ENCODE measurements at regions not wholly inside any gene's neighbourhood (a gene's known extent, or its start where the extent isn't known, plus 50 kb on each side); places are given as distances from the start of the nearest gene placed in this dataset.
A peak's percentile ranks its signal among the peaks of the same experiment; 100 is the strongest.

- in situ Hi-C loops (cut with MboI; ENCODE audit: low pct_unique_long_range_greater_than_20kb in 2 of 9, low sequenced_read_pairs in 9 of 9, unreplicated experiment in 9 of 9), result no loop called here
- 15 to 100% (median 89%) methylated on average over 1 to 3 of the region's 3 CpGs; no CpG with 5 or more reads in 2 of the 10 experiments for WGBS, 10 experiments
- ATAC-seq (replicated peaks in 6 of 8), result no peak
- Histone ChIP-seq H3K27ac (no peak overlapping the region), H3K4me3 (no peak overlapping the region), H3K4me1 (replicated peaks in 1 of 2) (peaks cover 0 to 4% of the 10 kb centered on the region in 2 donors)
Measured at GRCh38 chr3:95148107-95148506, 1085.2 kb downstream of the NSUN3 start.

- in situ Hi-C loops (cut with MboI; ENCODE audit: low pct_unique_long_range_greater_than_20kb in 2 of 9, low sequenced_read_pairs in 9 of 9, unreplicated experiment in 9 of 9), result no loop called here
- ATAC-seq (replicated peaks in 6 of 8), result no peak
- WGBS, 10 experiments, result 0 to 71% (median 32%) methylated on average over 2 of the region's 2 CpGs; no CpG with 5 or more reads in 2 of the 10 experiments
Measured at GRCh38 chr3:95151590-95151989, 1088.7 kb downstream of the NSUN3 start.

GRCh38 chr3:95154766-95155165, 1091.9 kb downstream of the NSUN3 start:
- Histone ChIP-seq H3K4me3 (no peak overlapping the region), H3K27ac (no peak overlapping the region), H3K4me1 (replicated peaks in 1 of 2) (no peaks in the 10 kb centered on the region)
- WGBS, 10 experiments, result 0 to 100% (median 89%) methylated on average over 1 to 2 of the region's 2 CpGs
- peak in 2 of 8 experiments; percentile 46 to 70 for ATAC-seq (replicated peaks in 6 of 8)
- in situ Hi-C loops (cut with MboI; ENCODE audit: low pct_unique_long_range_greater_than_20kb in 2 of 9, low sequenced_read_pairs in 9 of 9, unreplicated experiment in 9 of 9), result no loop called here

More at GRCh38 chr3:95151590-95151989, 1088.7 kb downstream of the NSUN3 start:
- Histone ChIP-seq H3K27ac (no peak overlapping the region), H3K4me1 (replicated peaks in 1 of 2) (no peaks in the 10 kb centered on the region), H3K4me3 (no peak overlapping the region)

- Histone ChIP-seq H3K27ac (no peak overlapping the region), H3K4me3 (no peak overlapping the region), H3K4me1 (replicated peaks in 1 of 2) (no peaks in the 10 kb centered on the region)
- in situ Hi-C loops (cut with MboI; ENCODE audit: low pct_unique_long_range_greater_than_20kb in 2 of 9, low sequenced_read_pairs in 9 of 9, unreplicated experiment in 9 of 9), result no loop called here
- ATAC-seq (replicated peaks in 6 of 8), result no peak
- WGBS, 10 experiments, result 0 to 100% (median 84%) methylated on average over 1 of the region's 1 CpG; no CpG with 5 or more reads in 2 of the 10 experiments
Measured at GRCh38 chr3:95162794-95163193, 1099.9 kb downstream of the NSUN3 start.

- Histone ChIP-seq H3K4me3 (no peak overlapping the region), H3K4me1 (replicated peaks in 1 of 2) (no peaks in the 10 kb centered on the region), H3K27ac (no peak overlapping the region)
- in situ Hi-C loops (cut with MboI; ENCODE audit: low pct_unique_long_range_greater_than_20kb in 2 of 9, low sequenced_read_pairs in 9 of 9, unreplicated experiment in 9 of 9), result no loop called here
- no peak for ATAC-seq (replicated peaks in 6 of 8)
- 15 to 94% (median 71%) methylated on average over 2 to 4 of the region's 4 CpGs for WGBS, 10 experiments
Measured at GRCh38 chr3:95167748-95168147, 1104.9 kb downstream of the NSUN3 start.

GRCh38 chr3:95168526-95168925, 1105.7 kb downstream of the NSUN3 start:
- no peak for ATAC-seq (replicated peaks in 6 of 8)
- WGBS, 10 experiments, result 5 to 100% (median 100%) methylated on average over 1 to 7 of the region's 7 CpGs; no CpG with 5 or more reads in 1 of the 10 experiments
- H3K4me1 ChIP-seq (replicated peaks in 1 of 2), result no peaks in the 10 kb centered on the region
- in situ Hi-C loops (cut with MboI; ENCODE audit: low pct_unique_long_range_greater_than_20kb in 2 of 9, low sequenced_read_pairs in 9 of 9, unreplicated experiment in 9 of 9), result no loop called here
- no peak overlapping the region for H3K4me3 ChIP-seq
- no peak overlapping the region for H3K27ac ChIP-seq

GRCh38 chr3:95172164-95172943, 1109.5 kb downstream of the NSUN3 start:
- in situ Hi-C loops (cut with MboI; ENCODE audit: low pct_unique_long_range_greater_than_20kb in 2 of 9, low sequenced_read_pairs in 9 of 9, unreplicated experiment in 9 of 9), result no loop called here
- H3K27ac ChIP-seq, result no peak overlapping the region
- no peak overlapping the region for H3K4me3 ChIP-seq
- no peaks in the 10 kb centered on the region for H3K4me1 ChIP-seq (replicated peaks in 1 of 2)
- 6 to 100% (median 82%) methylated on average over 1 to 3 of the region's 3 CpGs for WGBS, 10 experiments
- ATAC-seq (replicated peaks in 6 of 8), result peak in 1 of 8 experiments; percentile 21

- Histone ChIP-seq H3K4me1 (replicated peaks in 1 of 2) (no peaks in the 10 kb centered on the region), H3K27ac (no peak overlapping the region), H3K4me3 (no peak overlapping the region)
- in situ Hi-C loops (cut with MboI; ENCODE audit: low pct_unique_long_range_greater_than_20kb in 2 of 9, low sequenced_read_pairs in 9 of 9, unreplicated experiment in 9 of 9), result no loop called here
- WGBS, 10 experiments, result 0 to 84% (median 80%) methylated on average over 1 to 2 of the region's 2 CpGs; no CpG with 5 or more reads in 3 of the 10 experiments
- no peak for ATAC-seq (replicated peaks in 6 of 8)
Measured at GRCh38 chr3:95177096-95177495, 1114.2 kb downstream of the NSUN3 start.

GRCh38 chr3:95184038-95184437, 1121.2 kb downstream of the NSUN3 start:
- Histone ChIP-seq H3K4me1 (replicated peaks in 1 of 2) (no peaks in the 10 kb centered on the region), H3K4me3 (no peak overlapping the region), H3K27ac (no peak overlapping the region)
- in situ Hi-C loops (cut with MboI; ENCODE audit: low pct_unique_long_range_greater_than_20kb in 2 of 9, low sequenced_read_pairs in 9 of 9, unreplicated experiment in 9 of 9), result no loop called here
- ATAC-seq (replicated peaks in 6 of 8), result no peak
- 21 to 100% (median 72%) methylated on average over 1 to 6 of the region's 6 CpGs; no CpG with 5 or more reads in 4 of the 10 experiments for WGBS, 10 experiments

- in situ Hi-C loops (cut with MboI; ENCODE audit: low pct_unique_long_range_greater_than_20kb in 2 of 9, low sequenced_read_pairs in 9 of 9, unreplicated experiment in 9 of 9), result no loop called here
- Histone ChIP-seq H3K4me1 (replicated peaks in 1 of 2) (no peaks in the 10 kb centered on the region), H3K4me3 (no peak overlapping the region), H3K27ac (no peak overlapping the region)
- 0 to 100% (median 73%) methylated on average over 1 of the region's 1 CpG; no CpG with 5 or more reads in 1 of the 10 experiments for WGBS, 10 experiments
- no peak for ATAC-seq (replicated peaks in 6 of 8)
Measured at GRCh38 chr3:95189348-95189747, 1126.5 kb downstream of the NSUN3 start.

GRCh38 chr3:95197661-95198060, 1134.8 kb downstream of the NSUN3 start:
- no peak overlapping the region for H3K27ac ChIP-seq
- no peak overlapping the region for H3K4me3 ChIP-seq
- in situ Hi-C loops (cut with MboI; ENCODE audit: low pct_unique_long_range_greater_than_20kb in 2 of 9, low sequenced_read_pairs in 9 of 9, unreplicated experiment in 9 of 9), result no loop called here
- 0 to 81% (median 48%) methylated on average over 1 to 4 of the region's 4 CpGs; no CpG with 5 or more reads in 2 of the 10 experiments for WGBS, 10 experiments
- ATAC-seq (replicated peaks in 6 of 8), result no peak
- no peaks in the 10 kb centered on the region for H3K4me1 ChIP-seq (replicated peaks in 1 of 2)

- in situ Hi-C loops (cut with MboI; ENCODE audit: low pct_unique_long_range_greater_than_20kb in 2 of 9, low sequenced_read_pairs in 9 of 9, unreplicated experiment in 9 of 9), result no loop called here
- no peak overlapping the region for H3K4me3 ChIP-seq
- WGBS, 10 experiments, result 18 to 100% (median 91%) methylated on average over 1 of the region's 1 CpG; no CpG with 5 or more reads in 2 of the 10 experiments
- H3K27ac ChIP-seq, result no peak overlapping the region
- no peak for ATAC-seq (replicated peaks in 6 of 8)
- no peaks in the 10 kb centered on the region for H3K4me1 ChIP-seq (replicated peaks in 1 of 2)
Measured at GRCh38 chr3:95200384-95200783, 1137.5 kb downstream of the NSUN3 start.

GRCh38 chr3:95210878-95211277, 1148.0 kb downstream of the NSUN3 start:
- Histone ChIP-seq H3K4me3 (no peak overlapping the region), H3K4me1 (replicated peaks in 1 of 2) (no peaks in the 10 kb centered on the region), H3K27ac (no peak overlapping the region)
- in situ Hi-C loops (cut with MboI; ENCODE audit: low pct_unique_long_range_greater_than_20kb in 2 of 9, low sequenced_read_pairs in 9 of 9, unreplicated experiment in 9 of 9), result no loop called here
- ATAC-seq (replicated peaks in 6 of 8), result no peak
- 0 to 100% (median 88%) methylated on average over 1 of the region's 1 CpG; no CpG with 5 or more reads in 1 of the 10 experiments for WGBS, 10 experiments

GRCh38 chr3:95212117-95212516, 1149.3 kb downstream of the NSUN3 start:
- H3K27ac ChIP-seq, result no peak overlapping the region

More at GRCh38 chr3:95212117-95212516, 1149.3 kb downstream of the NSUN3 start:
- no peak for ATAC-seq (replicated peaks in 6 of 8)
- in situ Hi-C loops (cut with MboI; ENCODE audit: low pct_unique_long_range_greater_than_20kb in 2 of 9, low sequenced_read_pairs in 9 of 9, unreplicated experiment in 9 of 9), result no loop called here
- 0 to 100% (median 89%) methylated on average over 1 to 2 of the region's 2 CpGs for WGBS, 10 experiments
- Histone ChIP-seq H3K4me3 (no peak overlapping the region), H3K4me1 (replicated peaks in 1 of 2) (no peaks in the 10 kb centered on the region)
